KMS-11 (cell line): ENCODE measurements at regions not wholly inside any gene's neighbourhood (a gene's known extent, or its start where the extent isn't known, plus 50 kb on each side); places are given as distances from the start of the nearest gene placed in this dataset.

ENCODE experiments used
- H2AFZ ChIP-seq: fragments of 200-600 bp; sonication (generic); 2 replicates; pipeline ENCODE4 v1.6.1; 2016; ENCODE audit warnings: antibody characterized with exemption, mixed run types, low read depth
- H3K27ac ChIP-seq: fragments of 200-600 bp; sonication (generic); 2 replicates; pipeline ENCODE4 v1.6.1; 2016; ENCODE audit warnings: mild to moderate bottlenecking, mixed run types
- H3K27me3 ChIP-seq: fragments of 200-600 bp; sonication (generic); 2 replicates; pipeline ENCODE4 v1.6.1; 2017; ENCODE audit warnings: mild to moderate bottlenecking, low read depth, mixed run types, moderate library complexity; ENCODE audit not compliant: insufficient read depth
- H3K36me3 ChIP-seq: fragments of 200-600 bp; sonication (generic); 2 replicates; pipeline ENCODE4 v1.6.1; 2017; ENCODE audit warnings: mild to moderate bottlenecking, mixed run types; ENCODE audit not compliant: insufficient read depth
- H3K4me1 ChIP-seq: fragments of 200-600 bp; sonication (generic); 2 replicates; pipeline ENCODE4 v1.6.1; 2016; ENCODE audit warnings: mild to moderate bottlenecking, low read depth, mixed run types; ENCODE audit not compliant: poor library complexity, severe bottlenecking
- H3K4me2 ChIP-seq: fragments of 200-600 bp; sonication (generic); 2 replicates; pipeline ENCODE4 v1.7.0; 2016; ENCODE audit warnings: mild to moderate bottlenecking, mixed run types
- H3K4me3 ChIP-seq: fragments of 200-600 bp; sonication (generic); IDR thresholded peaks from 2 replicates; pipeline ENCODE4 v1.6.1; 2017; ENCODE audit warnings: low read depth, low read length, mixed read lengths; ENCODE audit not compliant: insufficient read depth
- H3K79me2 ChIP-seq: fragments of 200-600 bp; sonication (generic); 2 replicates; pipeline ENCODE4 v1.6.1; 2016; ENCODE audit warnings: low read depth, mixed run types; ENCODE audit not compliant: insufficient read depth
- H3K9ac ChIP-seq: fragments of 200-600 bp; sonication (generic); 2 replicates; pipeline ENCODE4 v1.6.1; 2016; ENCODE audit warnings: mild to moderate bottlenecking, mixed run types
- H4K20me1 ChIP-seq: fragments of 200-600 bp; sonication (generic); 2 replicates; pipeline ENCODE4 v1.6.1; 2016; ENCODE audit warnings: mild to moderate bottlenecking, mixed run types; ENCODE audit not compliant: insufficient read depth
- CTCF ChIP-seq: fragments of 200-600 bp; sonication (generic); conservative IDR thresholded peaks from 2 replicates; pipeline ENCODE4 v1.6.1; 2017; ENCODE audit warnings: low read depth, mild to moderate bottlenecking, antibody characterized with exemption, low read length, moderate library complexity, mixed read lengths

- Histone ChIP-seq H3K27me3 (no peaks in the 10 kb centered on the region), H3K4me2 (no peak overlapping the region), H2AFZ (no peak overlapping the region), H4K20me1 (no peaks in the 10 kb centered on the region), H3K4me3 (no peak overlapping the region), H3K27ac (no peak overlapping the region), H3K79me2 (no peaks in the 10 kb centered on the region), H3K4me1 (no peaks in the 10 kb centered on the region), H3K36me3 (no peaks in the 10 kb centered on the region), H3K9ac (no peak overlapping the region)
- no peak for TF ChIP-seq CTCF
Measured at GRCh38 chr4:187108845-187109244, 385.2 kb upstream of the FAT1 start.

- Histone ChIP-seq H3K36me3 (no peaks in the 10 kb centered on the region), H3K4me1 (no peaks in the 10 kb centered on the region), H3K27ac (no peak overlapping the region), H2AFZ (no peak overlapping the region), H3K4me2 (no peak overlapping the region), H4K20me1 (no peaks in the 10 kb centered on the region), H3K9ac (no peak overlapping the region), H3K27me3 (no peaks in the 10 kb centered on the region), H3K4me3 (no peak overlapping the region), H3K79me2 (no peaks in the 10 kb centered on the region)
- no peak for TF ChIP-seq CTCF
Measured at GRCh38 chr4:187109636-187110035, 386.0 kb upstream of the FAT1 start.

GRCh38 chr4:187118166-187118565 lies 394.5 kb upstream of the FAT1 start:
- no peak overlapping the region for H3K4me2 ChIP-seq

GRCh38 chr4:187118602-187119120 lies 395.0 kb upstream of the FAT1 start:
- Histone ChIP-seq H3K79me2 (no peaks in the 10 kb centered on the region), H2AFZ (no peak overlapping the region), H4K20me1 (no peaks in the 10 kb centered on the region), H3K4me1 (no peaks in the 10 kb centered on the region), H3K4me2 (no peak overlapping the region), H3K27me3 (no peaks in the 10 kb centered on the region), H3K9ac (no peak overlapping the region), H3K36me3 (no peaks in the 10 kb centered on the region), H3K27ac (no peak overlapping the region), H3K4me3 (no peak overlapping the region)
- no peak for TF ChIP-seq CTCF

More at GRCh38 chr4:187118166-187118565, 394.5 kb upstream of the FAT1 start:
- Histone ChIP-seq H2AFZ (no peak overlapping the region), H4K20me1 (no peaks in the 10 kb centered on the region), H3K4me3 (no peak overlapping the region), H3K27me3 (no peaks in the 10 kb centered on the region), H3K27ac (no peak overlapping the region), H3K36me3 (no peaks in the 10 kb centered on the region), H3K4me1 (no peaks in the 10 kb centered on the region), H3K79me2 (no peaks in the 10 kb centered on the region), H3K9ac (no peak overlapping the region)
- TF ChIP-seq CTCF: no peak
